HG03575 (cell line): ENCODE measurements at regions not wholly inside any gene's neighbourhood (a gene's known extent, or its start where the extent isn't known, plus 50 kb on each side); places are given as distances from the start of the nearest gene placed in this dataset.

Source experiments
- ATAC-seq: cut with Tn5 transposase; IDR thresholded peaks from one replicate; pipeline ENCODE4 v1.9.1; 2021; ENCODE audit not compliant: unreplicated experiment, insufficient number of reproducible peaks, low FRiP score; ENCODE audit errors: extremely low read depth

DNA sequence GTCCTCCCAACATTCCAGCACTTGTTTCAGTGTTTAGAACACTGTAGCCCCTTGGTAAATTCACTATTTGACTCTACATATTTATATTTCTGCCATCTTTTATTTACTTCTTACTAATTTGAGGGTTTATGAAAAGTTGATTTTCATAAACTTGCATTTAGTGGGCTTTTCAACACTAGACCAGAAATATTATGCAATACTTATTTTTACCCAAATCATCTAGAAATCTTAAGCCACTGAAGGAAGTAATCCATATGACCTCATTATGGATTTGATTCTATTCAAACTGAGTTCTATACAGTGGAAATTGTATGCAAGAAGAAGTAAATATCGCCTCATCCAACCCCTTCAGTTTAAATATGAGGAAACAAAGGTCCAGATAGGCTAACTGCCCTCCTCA is 92.6 kb upstream of the VRK2 start:
- no peak for ATAC-seq

DNA sequence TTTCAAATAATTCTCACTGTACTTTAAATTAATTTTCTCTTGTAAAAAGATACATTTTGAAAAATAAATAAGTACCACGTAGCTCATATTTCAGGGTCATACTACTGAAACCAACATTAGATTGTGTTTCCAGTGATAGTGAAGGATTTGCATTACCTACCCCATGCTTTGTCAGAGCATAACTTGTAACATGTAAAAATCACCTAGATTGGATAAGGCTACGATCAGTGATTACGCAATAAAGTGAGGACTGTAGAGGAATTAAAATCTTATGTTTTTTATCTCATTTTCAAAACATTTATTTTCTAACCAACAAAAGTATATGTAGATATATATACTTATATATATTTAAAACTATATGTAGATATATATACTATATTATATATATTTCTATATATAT is 89.4 kb upstream of the VRK2 start:
- ATAC-seq: no peak

DNA sequence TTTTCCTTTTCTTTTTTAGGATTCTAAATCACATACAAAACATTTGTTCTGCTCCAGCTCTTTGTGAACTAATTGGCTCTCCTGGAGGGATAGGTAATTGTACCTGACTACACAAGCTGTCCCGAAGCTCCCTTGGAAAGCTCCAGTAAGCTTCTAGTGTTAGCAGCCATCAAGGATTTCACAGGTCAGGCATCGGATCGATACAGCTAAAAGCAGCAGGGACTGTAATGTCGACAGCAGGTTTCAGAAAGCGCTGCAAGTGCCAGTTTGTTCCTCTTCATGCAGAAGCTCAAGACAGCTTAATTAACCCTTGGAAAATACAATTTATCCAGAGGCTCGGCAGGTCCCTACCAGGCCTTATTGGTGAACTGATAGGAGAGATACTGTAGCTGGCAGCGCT is 87.2 kb upstream of the VRK2 start:
- ATAC-seq: no peak

DNA sequence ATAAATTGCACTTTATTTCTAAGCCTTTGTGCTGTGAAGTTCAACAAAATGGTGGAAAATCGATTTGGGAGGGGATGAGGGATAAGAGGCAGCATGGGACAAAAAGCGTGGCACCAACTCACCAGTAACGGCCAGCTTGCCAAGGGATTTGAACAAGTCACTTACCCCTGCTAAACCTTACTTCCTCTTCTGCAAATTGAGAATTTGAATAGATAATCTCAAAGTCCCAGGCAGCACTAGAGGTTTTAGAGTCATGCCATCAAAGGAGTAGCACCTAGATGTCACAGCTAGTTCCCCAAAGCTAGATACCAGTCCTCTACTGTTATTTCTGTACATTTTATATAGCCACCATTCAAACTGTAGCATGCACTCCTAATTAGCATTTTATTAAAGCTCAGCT is 83.7 kb upstream of the VRK2 start:
- ATAC-seq: no peak

DNA sequence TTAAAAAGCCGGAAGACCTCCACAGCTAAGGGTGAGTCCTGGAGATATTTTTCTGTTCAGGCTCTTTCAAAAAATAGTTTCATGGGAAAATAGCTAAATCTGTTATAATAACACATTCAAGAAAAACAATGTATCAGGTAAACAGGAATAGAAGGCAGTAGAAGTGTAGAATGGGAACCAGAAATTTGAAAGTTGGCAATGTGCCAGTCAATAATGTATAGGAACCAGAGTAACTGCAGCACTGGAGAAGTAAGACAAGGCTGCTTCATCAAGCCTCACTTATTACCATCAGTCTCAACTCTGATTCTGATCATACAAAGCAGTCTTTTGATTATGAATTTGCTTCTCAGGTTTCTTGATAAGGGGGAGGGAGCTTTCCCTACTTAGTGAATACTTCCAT is 81.4 kb upstream of the VRK2 start:
- ATAC-seq: no peak

DNA sequence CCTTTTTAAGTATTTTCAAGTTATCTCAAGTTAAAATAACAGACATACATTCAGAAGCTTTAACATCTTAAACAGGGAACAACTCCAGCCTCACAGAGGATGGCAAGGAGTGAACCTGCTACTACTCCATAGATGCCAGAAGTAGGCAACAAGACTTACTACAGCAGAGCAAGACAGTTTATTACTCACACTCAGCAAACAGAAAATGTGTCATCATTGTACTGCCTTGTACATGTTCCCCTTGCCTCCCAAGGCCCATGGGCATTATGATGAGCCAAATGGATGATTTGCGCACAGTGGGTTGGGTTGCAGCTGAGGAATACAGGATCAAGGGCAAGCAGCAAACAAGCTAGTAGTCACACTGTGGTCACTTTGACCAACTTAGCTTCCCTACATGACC is 80.6 kb upstream of the VRK2 start:
- ATAC-seq: no peak

DNA sequence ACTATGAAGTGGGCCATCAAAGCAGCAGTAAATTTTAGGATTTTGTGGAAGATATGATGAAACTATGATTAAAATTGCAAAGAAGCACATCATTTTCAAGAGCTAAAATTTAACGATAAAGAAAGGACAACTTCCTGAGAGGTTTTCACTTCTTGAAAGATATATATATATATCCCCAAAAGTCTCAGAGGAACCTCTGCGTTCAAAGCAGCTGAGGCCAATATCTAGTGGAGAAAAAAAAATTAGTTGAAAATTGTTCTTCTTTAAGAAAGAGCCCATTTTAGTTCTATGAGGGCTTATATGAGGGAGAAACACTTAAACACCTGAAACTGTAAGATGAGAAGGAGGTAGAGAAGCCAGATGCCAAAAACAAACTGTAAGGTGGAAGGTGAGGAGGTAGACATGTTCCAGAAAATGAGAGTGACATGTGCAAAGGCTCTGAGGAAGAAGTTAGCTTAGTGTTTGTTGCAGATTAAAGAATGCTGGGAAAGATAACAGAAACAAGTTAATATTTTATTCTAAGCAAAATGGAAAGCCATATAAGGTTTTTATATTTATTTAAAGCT is 72.9 kb upstream of the VRK2 start:
- ATAC-seq: no peak

DNA sequence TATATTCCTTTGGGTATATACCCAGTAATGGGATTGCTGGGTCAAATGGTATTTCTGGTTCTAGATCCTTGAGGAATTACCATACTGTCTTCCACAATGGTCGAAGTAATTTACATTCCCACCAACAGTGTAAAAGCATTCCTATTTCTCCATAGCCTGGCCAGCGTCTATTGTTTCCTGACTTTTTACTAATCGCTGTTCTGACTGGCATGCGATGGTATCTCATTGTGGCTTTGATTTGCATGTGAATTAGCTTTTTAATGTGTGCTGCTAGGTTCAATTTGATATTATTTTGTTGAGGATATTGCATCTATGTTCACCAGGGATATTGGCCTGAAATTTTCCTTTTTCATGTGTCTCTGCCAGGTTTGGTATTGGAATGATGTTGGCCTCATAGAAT is 67.4 kb upstream of the VRK2 start:
- no peak for ATAC-seq

DNA sequence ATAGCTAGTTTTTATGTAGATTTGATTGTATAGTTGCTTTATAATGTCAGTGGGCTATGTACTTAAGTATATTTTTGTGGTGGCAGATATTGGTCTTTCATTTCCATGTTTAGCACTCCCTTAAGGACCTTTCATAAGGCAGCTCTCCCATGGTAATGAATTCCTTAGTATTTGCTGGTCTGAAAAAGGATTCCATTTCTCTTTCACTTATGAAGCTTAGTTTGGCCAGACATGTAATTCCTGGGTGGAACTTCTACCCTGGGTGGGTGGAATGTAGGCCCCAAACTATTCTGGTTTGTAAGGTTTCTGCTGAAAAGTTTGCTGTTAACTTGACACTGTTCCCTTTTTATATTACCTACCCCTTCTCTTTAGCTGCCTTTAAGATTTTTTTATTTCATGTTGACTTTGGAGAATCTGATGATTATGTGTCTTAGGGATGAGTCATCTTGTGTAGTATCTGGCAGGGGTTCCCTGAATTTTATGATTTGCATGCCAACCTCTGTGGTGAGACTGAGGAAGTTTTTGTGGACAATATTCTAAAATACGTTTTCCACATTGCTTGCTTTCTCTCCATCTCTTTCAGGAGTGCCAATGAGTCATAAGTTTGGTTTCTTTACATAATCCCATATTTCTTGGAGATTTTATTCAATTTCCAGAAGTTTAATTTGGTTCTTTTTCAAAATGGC is 65.4 kb upstream of the VRK2 start:
- ATAC-seq: no peak

DNA sequence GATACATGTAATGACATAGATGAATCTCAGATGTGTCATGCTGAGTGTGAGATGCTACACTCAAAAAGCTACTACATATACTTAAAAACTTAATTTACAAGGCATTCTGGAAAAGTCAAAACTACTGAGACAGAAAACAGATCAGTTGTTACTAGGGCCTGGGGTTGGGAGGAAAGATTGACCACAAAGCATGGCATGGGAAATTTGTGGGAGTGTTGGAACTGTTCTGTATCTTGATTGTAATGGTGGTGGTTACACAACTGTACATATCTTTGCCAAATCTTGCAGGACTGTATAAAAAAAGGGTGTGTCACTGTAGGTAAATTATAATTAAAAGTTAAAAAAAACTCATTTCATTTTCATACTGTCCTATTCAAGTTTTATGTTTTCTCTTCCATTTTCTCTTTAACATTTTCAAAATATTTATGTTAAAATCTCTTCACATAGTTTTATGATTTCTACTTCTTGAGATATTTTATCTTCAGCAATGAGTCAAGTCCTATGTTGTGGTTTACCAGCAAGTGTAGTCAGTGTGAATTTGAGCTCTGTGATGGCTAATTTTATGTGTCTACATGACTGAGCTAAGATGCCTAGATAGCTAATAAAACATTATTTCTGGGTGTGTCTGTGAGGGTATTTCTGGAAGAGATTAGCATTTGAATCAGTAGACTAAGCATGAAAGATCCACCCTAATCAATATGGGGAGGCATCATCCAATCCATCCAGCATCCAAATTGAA is 58.6 kb upstream of the VRK2 start:
- no peak for ATAC-seq

DNA sequence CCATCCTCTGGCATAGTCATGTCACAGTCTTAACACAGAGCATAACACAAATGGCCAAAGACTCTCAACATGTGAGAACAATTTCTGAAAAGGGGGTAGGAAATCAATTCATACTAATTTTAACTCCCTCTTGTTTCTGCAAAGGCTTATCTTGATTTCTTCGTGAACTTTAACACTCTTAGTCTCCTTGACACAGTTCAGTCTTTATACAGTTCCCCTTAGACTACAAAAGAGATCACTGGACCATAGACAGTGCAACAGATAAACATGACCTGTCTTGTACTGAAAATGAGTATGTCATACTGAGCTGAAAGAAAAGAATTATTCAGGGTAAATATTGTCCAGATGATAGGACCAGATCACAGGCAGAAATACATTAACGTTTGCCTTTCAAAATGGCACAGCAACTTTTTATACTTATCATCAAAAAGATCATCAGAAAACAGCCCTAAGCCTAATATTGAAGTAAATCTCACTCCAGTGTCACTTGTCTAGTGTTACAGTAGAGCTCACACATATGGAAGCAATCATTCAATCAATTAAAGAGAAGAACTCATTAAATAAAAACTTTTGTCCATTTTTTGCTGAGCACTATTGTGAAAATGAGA is 56.4 kb upstream of the VRK2 start:
- ATAC-seq: no peak
